ENCODE measurements at regions not wholly inside any gene's neighbourhood (a gene's known extent, or its start where the extent isn't known, plus 50 kb on each side); places are given as distances from the start of the nearest gene placed in this dataset.

GRCh38 chr2:121131375-121131774, 153.6 kb downstream of the TFCP2L1 start:
- TF ChIP-seq POLR2A (IDR thresholded peaks at IDR 0.05) (no peak), EP300 (IDR thresholded peaks at IDR 0.05) (no peak)

All from upper lobe of left lung (tissue), 4 donors.